Activated CD4-positive, alpha-beta T cell treated with anti-CD3 and anti-CD28 coated beads for 48 hours (primary cell): ENCODE measurements at regions not wholly inside any gene's neighbourhood (a gene's known extent, or its start where the extent isn't known, plus 50 kb on each side); places are given as distances from the start of the nearest gene placed in this dataset.

Source experiments
- DNase-seq: peaks from one replicate; pipeline ENCODE4 v3.0.0-alpha.2; 2020

DNA sequence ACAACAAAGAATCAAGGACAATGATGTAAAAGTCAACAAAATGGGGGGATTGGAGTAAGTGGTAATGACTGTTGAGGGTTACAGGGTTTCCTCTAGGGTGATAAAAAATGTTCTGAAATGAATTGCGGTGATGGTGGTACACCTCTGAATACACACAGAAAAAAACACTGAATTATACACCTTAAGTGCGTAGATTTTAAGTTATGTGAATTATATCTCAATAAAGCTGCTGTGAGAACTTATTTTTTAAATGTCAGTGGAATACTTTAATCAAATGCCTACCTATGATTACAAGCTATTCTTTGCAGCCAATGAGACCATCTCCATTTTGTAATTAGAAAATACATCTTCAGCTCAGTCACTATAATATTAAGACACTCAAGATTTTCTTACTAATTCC, 53.5 kb downstream of the ZNF608 start:
- DNase-seq = no peak

DNA sequence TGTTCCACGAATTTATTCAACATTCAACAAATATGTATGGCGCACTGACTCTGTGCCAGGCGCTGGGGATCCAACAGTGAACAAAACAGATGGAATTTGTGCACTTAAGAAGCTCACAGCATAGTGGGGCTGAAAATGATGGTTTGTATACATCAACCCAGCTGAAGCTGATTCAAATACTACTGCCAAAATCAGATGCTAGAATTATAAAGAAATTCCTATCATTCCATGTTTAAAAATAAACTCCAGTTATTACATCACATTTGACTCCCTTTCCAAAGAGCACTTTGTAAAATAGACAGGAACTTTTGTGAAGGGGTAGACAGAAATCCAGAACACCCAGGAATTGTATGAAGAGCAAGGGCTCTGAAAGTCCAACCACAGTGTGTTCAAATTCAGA, 54.1 kb downstream of the ZNF608 start:
- no peak for DNase-seq

DNA sequence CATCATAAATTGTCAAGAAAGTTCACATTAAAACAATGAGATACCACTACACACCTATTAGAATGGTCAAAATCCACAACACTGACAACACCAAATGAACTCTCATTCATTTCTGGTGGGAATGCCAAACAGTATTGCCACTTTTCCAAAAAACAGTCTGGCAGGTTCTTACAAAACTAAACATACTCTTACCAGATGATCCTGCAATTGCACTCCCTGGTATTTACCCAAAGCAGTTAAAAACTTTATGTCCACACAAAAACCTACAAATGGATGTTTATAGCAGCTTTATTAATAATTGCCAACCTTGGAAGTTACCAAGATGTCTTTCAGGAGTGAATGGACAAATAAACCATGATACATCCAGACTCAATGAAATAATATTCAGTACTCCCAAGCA, 56.8 kb downstream of the ZNF608 start:
- no peak for DNase-seq

GRCh38 chr5:124686239-124687004, 60.0 kb downstream of the ZNF608 start:
- no peak for DNase-seq

- no peak for DNase-seq
Measured at GRCh38 chr5:124685404-124685930, 61.0 kb downstream of the ZNF608 start.

DNA sequence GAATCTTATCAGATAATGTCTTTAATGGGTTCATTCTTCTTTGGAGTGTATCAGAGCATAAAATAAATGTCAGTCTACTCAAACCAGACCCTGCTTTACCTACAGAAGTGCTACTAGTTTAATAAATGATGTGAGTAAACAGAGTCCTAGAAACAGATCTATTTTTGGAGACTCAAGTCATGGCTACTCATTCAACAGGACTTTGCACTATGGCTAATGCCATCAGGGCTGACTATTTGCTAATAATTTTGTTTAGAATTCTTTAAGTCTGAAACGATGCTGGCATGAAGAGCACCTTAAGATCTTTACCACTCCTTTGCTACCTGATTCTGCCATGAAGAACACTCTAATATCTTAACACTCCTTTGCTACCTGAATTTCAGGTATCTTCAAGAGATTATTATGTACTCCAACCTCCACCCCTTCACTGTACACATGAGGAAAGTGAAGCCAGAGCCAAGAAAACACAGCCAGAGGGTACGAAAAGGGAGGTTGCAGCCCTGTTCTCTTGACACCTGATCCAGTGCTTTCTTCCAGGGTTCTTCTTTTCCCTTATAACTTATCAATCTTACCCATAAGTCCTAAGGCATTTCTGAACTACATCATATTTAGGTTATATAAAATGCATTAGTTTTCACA, 62.4 kb downstream of the ZNF608 start:
- no peak for DNase-seq

DNA sequence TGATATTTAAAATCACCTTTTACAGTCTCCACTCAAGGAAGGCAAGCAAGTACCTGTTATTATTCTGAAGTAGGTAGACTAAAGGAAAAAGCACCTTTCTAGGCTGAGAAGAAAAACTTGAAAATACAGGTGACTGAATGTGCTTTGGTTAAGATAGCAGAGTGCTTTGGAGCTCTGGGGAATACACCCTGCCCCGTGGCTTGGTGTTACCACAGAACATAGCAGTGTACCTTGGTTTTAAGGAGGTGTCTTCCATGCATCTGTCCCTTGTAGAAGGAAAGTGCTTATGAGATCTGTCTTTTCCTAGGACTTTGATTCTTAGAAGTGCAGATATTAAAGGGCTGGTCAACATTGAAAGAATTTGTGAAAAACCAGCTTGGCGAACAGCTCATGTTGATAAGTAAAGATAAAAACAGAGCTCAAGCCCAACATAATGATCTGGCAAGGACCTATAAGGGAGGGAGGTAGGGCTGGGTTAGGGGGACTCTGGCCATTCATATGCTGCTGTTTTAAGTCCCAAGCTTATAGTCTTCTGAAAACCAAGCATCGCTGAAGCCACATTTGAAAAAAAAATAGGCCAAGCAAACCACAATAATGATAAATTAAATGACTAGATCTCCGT, 66.8 kb downstream of the ZNF608 start:
- no peak for DNase-seq

- no peak for DNase-seq
Measured at GRCh38 chr5:124678922-124679519, 67.4 kb downstream of the ZNF608 start.

DNA sequence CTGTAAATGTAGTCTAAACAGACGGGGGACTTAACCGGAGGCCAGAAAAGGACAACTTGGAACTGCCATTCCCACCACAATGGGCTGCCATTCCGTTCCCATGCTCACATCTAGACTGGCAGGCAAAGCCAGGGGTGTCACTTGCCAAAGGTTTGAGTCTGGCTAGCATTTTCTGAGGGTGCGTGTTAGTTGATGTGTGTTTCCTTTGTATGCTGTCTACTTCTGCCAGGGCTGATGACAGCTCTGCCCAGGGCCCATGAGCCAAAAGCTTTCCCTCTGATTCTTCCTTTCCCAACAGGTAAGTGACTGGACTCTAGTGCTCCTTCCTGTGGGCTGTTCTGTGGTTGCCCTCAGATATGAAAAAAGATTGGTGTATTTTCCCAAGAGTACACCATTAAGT, 68.0 kb downstream of the ZNF608 start:
- DNase-seq = no peak

DNA sequence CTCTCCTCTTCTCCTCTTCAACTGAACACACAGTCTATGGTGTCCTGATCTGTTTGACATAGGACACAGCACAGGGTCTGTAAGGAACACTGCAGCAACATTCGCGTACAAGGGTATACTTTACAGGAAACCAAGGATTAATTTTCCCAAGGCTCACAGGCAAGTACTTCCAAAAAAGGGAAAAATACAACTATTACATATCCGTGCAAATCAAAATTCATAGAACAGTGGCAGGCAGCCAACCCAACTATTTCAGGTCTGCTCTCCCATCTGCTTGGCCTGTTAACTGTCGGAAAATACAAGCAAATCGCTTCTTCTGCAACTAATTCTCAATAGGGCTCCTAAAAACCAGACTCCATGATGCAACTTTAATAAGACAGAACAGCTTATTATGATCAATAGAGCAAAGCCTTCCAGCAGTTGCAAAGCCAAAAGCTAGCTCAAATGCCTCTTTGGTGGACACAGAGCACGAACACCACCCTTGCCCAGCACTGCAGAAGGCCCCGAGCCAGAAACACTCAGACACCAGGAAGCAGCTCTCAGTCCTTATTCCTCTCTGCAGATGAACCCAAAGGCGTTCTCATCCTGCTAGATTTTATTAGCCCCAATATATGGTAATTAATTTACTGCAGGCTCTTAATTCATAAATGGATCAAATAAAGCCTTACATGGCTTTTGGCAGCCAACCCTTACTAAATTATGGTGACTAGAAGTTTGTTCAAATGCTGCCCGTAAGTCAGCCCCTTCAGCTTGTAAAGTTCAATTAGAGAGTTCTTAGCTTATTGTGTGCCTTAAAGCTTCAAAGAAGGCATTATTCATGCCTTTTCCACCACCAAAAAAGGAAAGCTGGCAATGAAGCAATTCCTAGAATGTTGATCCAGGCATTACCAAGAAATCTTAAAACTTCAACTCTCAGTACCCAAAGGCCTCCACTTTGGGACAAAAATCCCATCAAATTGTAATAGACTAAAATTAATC, 68.8 kb downstream of the ZNF608 start:
- no peak for DNase-seq

GRCh38 chr5:124675931-124676846, 70.2 kb downstream of the ZNF608 start:
- DNase-seq = no peak

- DNase-seq = no peak
Measured at GRCh38 chr5:124671193-124671592, 75.2 kb downstream of the ZNF608 start.

GRCh38 chr5:124670722-124671184, 75.7 kb downstream of the ZNF608 start:
- no peak for DNase-seq

DNA sequence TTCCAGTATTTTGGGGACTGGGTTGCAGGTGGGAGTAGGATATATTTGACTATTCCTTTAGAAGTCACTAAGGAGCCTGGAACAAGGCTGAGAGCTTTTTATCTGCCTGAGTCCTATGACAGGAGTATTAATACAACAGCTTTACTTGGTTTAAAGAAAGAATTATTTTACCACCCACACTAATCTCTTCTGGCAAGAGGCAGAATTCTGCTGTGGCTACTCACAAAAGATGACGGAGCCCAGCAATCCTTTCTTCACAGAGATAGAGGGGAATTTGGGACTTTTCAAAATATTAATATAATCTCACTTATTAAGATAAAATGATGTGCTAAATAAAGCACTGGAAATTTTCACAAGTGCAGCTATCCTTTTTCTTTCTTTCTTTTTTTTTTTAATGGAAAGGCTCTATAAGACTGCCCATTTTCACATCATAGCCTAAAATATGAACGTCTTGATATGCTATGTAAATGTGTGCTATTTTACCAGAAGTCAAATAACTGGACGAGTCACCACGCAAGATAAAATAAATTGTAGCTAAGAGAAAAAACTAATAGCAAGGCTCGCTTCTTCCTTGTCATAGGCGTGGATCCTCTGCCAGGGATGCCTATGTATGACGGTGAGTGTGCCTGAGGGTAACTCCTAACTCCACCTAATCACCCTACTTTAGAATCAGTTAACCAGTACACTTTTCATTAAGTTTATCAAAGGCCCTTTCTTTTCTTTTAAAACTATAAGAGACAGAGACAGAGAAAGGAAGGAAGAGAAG, 76.3 kb downstream of the ZNF608 start:
- DNase-seq = no peak

DNA sequence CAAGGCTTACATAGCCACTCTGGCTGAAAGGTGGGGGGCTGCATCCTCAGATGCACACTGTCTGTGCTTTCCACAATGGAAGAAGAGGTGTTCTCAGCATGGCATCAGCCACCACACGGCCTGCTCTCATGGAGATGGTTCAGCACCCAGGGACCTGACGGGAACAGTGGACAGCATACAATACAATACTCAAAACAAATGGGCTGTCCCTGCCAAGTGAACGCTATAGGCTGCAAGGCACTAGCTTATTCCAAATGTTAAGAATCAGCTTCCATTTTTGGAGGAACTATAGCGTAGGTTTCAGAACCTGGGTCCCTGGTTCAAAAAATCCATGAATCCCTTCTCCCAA, 77.2 kb downstream of the ZNF608 start:
- DNase-seq = no peak

DNA sequence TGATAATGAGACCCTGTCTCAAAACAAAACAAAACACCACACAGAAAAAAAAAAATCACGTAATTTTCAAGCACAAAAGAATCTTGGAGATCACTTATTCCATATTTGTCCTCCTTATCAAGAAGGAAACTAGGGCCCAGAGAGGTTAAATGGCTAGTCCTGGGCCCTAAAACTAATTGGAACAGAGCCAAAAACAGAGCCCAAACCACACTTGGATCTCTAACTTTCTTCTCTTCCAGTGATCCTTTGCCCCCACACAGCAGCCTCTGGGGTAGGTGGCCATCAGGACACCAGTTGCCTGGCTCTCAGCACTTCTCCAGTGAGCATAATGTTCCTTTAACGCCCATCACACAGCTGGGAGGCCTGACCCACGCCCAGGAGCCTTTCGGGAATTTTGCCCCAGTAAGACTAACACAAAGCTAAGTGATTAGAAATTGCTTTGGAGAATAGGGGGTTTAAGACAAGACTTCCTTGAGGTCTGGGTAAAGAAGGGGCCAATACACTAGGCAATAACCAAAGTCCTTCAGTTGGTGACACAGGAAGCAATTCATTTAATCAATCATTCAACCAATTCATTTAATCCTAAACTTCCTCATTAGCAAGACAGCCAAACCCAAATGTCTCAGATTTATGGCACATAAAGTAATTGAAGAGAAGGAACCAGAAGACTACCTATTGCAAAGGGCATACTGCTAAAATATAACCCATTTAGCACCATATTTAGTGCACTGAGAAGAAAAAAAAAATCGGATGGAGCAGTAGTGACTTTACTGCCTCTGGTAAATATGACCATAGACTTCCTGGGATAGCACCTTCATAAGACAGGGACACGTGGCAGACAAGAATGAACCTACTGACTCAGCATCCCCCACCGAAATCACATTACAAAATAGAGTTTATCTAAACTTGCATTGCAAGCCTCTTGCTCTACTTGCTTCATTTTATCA, 77.8 kb downstream of the ZNF608 start:
- DNase-seq = no peak

DNA sequence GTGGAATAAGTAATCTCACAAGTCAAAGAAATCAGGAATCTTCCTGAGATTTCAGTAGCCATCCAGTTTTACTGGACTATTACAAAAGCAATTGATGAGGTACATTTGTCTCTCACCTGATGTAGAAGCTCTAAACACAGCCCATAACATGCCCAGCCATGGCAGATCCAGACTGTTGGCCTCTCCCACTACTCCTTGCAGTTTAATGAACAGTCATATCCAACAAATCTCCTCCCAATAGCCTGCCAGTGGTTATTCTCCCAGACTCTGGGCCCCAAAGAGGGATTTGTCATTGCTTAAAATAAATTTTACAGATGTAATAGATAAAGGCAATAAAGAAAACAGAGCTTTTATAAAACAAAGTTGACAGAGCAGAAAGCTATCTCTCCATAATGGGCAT, 80.8 kb downstream of the ZNF608 start:
- no peak for DNase-seq

DNA sequence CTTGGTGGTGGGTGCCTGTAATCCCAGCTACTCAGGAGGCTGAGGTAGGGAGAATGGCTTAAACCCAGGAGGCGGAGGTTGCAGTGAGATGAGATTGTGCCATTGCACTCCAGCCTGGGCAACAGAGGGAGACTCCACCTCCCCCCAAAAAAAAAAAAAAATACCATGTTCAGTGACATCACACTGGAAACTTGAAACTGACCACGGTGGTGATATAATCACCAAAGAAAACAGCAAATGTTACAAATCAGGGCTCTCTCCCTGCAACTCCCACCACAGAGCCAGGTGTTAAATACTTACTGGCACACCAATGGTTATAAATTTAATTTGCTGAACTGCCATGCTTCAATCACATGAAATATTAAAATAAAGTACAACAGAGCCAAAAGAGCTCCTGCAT, 81.4 kb downstream of the ZNF608 start:
- no peak for DNase-seq

- DNase-seq = no peak
Measured at GRCh38 chr5:124664287-124664686, 82.2 kb downstream of the ZNF608 start.
